Neuronal stem cell (in vitro differentiated cells): ENCODE measurements at regions not wholly inside any gene's neighbourhood (a gene's known extent, or its start where the extent isn't known, plus 50 kb on each side); places are given as distances from the start of the nearest gene placed in this dataset.

ENCODE experiments used
- DNase-seq: peaks from one replicate; pipeline ENCODE4 v3.0.0-alpha.2; 2013; ENCODE audit warnings: low spot score
- H2AFZ ChIP-seq: one replicate; pipeline ENCODE4 v1.6.1; 2013; ENCODE audit warnings: mild to moderate bottlenecking, low read length, inconsistent platforms
- H2AK5ac ChIP-seq: 2 replicates; pipeline ENCODE4 v1.6.1; 2013; ENCODE audit warnings: low read depth, mild to moderate bottlenecking, inconsistent platforms, low read length, moderate library complexity, mixed read lengths
- H2BK120ac ChIP-seq: 2 replicates; pipeline ENCODE4 v1.6.1; 2013; ENCODE audit warnings: low read depth, mild to moderate bottlenecking, inconsistent platforms, low read length, moderate library complexity, mixed read lengths
- H2BK12ac ChIP-seq: one replicate; pipeline ENCODE4 v1.6.1; 2013; ENCODE audit warnings: low read length, inconsistent platforms
- H2BK15ac ChIP-seq: 2 replicates; pipeline ENCODE4 v1.6.1; 2013; ENCODE audit warnings: mild to moderate bottlenecking, low read length, inconsistent platforms, mixed read lengths
- H2BK5ac ChIP-seq: one replicate; pipeline ENCODE4 v1.6.1; 2013; ENCODE audit warnings: inconsistent platforms, mild to moderate bottlenecking, low read length, moderate library complexity
- H3K14ac ChIP-seq: one replicate; pipeline ENCODE4 v1.6.1; 2013; ENCODE audit warnings: low read length, inconsistent platforms
- H3K18ac ChIP-seq: 2 replicates; pipeline ENCODE4 v1.6.1; 2013; ENCODE audit warnings: low read length, inconsistent platforms
- H3K23ac ChIP-seq: 2 replicates; pipeline ENCODE4 v1.6.1; 2013; ENCODE audit warnings: low read depth, mild to moderate bottlenecking, mixed read lengths, low read length, inconsistent platforms; ENCODE audit not compliant: poor library complexity
- H3K27ac ChIP-seq: replicated peaks from 3 replicates; pipeline ENCODE4 v1.5.1; 2013; ENCODE audit warnings: low read length, inconsistent platforms
- H3K27me3 ChIP-seq, 3 experiments: 2 replicates each; pipeline ENCODE4 v1.6.1; 2013; ENCODE audit warnings: low read length in 3 of 3, mild to moderate bottlenecking in 2 of 3, inconsistent platforms in 1 of 3, low read depth in 1 of 3, mixed read lengths in 1 of 3, moderate library complexity in 1 of 3; ENCODE audit not compliant: control insufficient read depth in 3 of 3, insufficient read depth in 3 of 3
- H3K36me3 ChIP-seq, 2 donors: replicated peaks in 1 of 2; 2 replicates each; pipeline ENCODE4 v1.6.1; 2013; ENCODE audit warnings: low read length in 2 of 2; ENCODE audit not compliant: control insufficient read depth in 2 of 2, insufficient read depth in 2 of 2
- H3K4ac ChIP-seq: 2 replicates; pipeline ENCODE4 v1.6.1; 2013; ENCODE audit warnings: inconsistent platforms, mild to moderate bottlenecking, low read length, moderate library complexity
- H3K4me1 ChIP-seq, 2 donors: 1 replicate in 1 of 2; 2 replicates in 1 of 2; pipeline ENCODE4 v1.6.1; 2013; ENCODE audit warnings: low read length in 2 of 2, low read depth in 1 of 2; ENCODE audit not compliant: control insufficient read depth in 2 of 2, insufficient read depth in 1 of 2
- H3K4me2 ChIP-seq: one replicate; pipeline ENCODE4 v1.6.1; 2013; ENCODE audit warnings: mild to moderate bottlenecking, low read length, inconsistent platforms; ENCODE audit not compliant: insufficient read depth, poor library complexity, severe bottlenecking
- H3K4me3 ChIP-seq, 2 donors: 2 replicates each; pipeline ENCODE4 v1.5.1; 2013; ENCODE audit warnings: low read length in 2 of 2, mild to moderate bottlenecking in 2 of 2, inconsistent platforms in 1 of 2, moderate library complexity in 1 of 2
- H3K79me1 ChIP-seq: one replicate; pipeline ENCODE4 v1.6.1; 2013; ENCODE audit warnings: low read depth, mild to moderate bottlenecking, inconsistent platforms, low read length, moderate library complexity
- H3K9ac ChIP-seq: one replicate; pipeline ENCODE4 v1.6.1; 2013; ENCODE audit warnings: mild to moderate bottlenecking, low read depth, low read length, inconsistent platforms; ENCODE audit not compliant: poor library complexity
- H3K9me3 ChIP-seq, 2 donors: replicated peaks in 1 of 2; 2 replicates each; pipeline versions ENCODE3 to v1.6.1; 2013; ENCODE audit warnings: low read length in 2 of 2, mild to moderate bottlenecking in 2 of 2, inconsistent platforms in 1 of 2, low read depth in 1 of 2, mixed read lengths in 1 of 2, moderate library complexity in 1 of 2; ENCODE audit not compliant: control insufficient read depth in 2 of 2, insufficient read depth in 1 of 2
- H4K8ac ChIP-seq: one replicate; pipeline ENCODE4 v1.6.1; 2013; ENCODE audit warnings: low read depth, mild to moderate bottlenecking, inconsistent platforms, low read length, moderate library complexity
- H4K91ac ChIP-seq: one replicate; pipeline ENCODE4 v1.6.1; 2013; ENCODE audit warnings: low read length, low read depth, mild to moderate bottlenecking, inconsistent platforms; ENCODE audit not compliant: poor library complexity
- WGBS, 2 donors: extraction: QIAGEN DNeasy Blood & Tissue Kit; methylation state at CpG; one replicate each; pipeline ENCODE4 v1.1.7; 2013; ENCODE audit warnings: missing lambda C conversion rate in 2 of 2, mixed read lengths in 1 of 2; ENCODE audit not compliant: insufficient read length in 2 of 2, insufficient replicate concordance in 1 of 2; ENCODE audit errors: extremely low coverage in 2 of 2; 5-methylcytosine and 5-hydroxymethylcytosine counted together

- Histone ChIP-seq H3K36me3 (no peaks in the 10 kb centered on the region), H3K23ac (no peak overlapping the region), H3K4ac (no peak overlapping the region), H3K4me2 (no peak overlapping the region), H3K4me1 (no peaks in the 10 kb centered on the region), H2AK5ac (no peak overlapping the region), H3K18ac (no peak overlapping the region), H3K27ac (no peak overlapping the region), H2BK15ac (no peak overlapping the region), H3K4me3 (no peak overlapping the region), H3K79me1 (no peaks in the 10 kb centered on the region), H3K14ac (no peak overlapping the region), H3K27me3 (no peaks in the 10 kb centered on the region), H3K9me3 (no peaks in the 10 kb centered on the region), H2BK5ac (no peak overlapping the region), H3K9ac (no peak overlapping the region), H2AFZ (no peak overlapping the region), H2BK120ac (no peak overlapping the region), H4K91ac (no peak overlapping the region), H4K8ac (no peak overlapping the region), H2BK12ac (no peak overlapping the region)
- no peak for DNase-seq
Observed at GRCh38 chr3:24707936-24708335, 213.3 kb upstream of the THRB start.

- Histone ChIP-seq H2BK15ac (no peak overlapping the region), H2AK5ac (no peak overlapping the region), H3K4me1 (no peaks in the 10 kb centered on the region), H3K36me3 (no peaks in the 10 kb centered on the region), H3K27ac (no peak overlapping the region), H3K79me1 (no peaks in the 10 kb centered on the region), H3K4ac (no peak overlapping the region), H3K4me2 (no peak overlapping the region), H2AFZ (no peak overlapping the region), H3K9me3 (no peaks in the 10 kb centered on the region), H3K23ac (no peak overlapping the region), H3K27me3 (no peaks in the 10 kb centered on the region), H3K18ac (no peak overlapping the region), H3K14ac (no peak overlapping the region), H4K91ac (no peak overlapping the region), H3K4me3 (no peak overlapping the region), H2BK5ac (no peak overlapping the region), H4K8ac (no peak overlapping the region), H2BK120ac (no peak overlapping the region), H3K9ac (no peak overlapping the region), H2BK12ac (no peak overlapping the region)
- WGBS, 2 donors, result no CpG with 5 or more reads among the region's 1 CpG
- no peak for DNase-seq
Observed at GRCh38 chr3:24709956-24710355, 215.3 kb upstream of the THRB start.

- Histone ChIP-seq H3K79me1 (no peaks in the 10 kb centered on the region), H3K4ac (no peak overlapping the region), H2BK15ac (no peak overlapping the region), H3K14ac (no peak overlapping the region), H2BK120ac (no peak overlapping the region), H3K18ac (no peak overlapping the region), H4K8ac (no peak overlapping the region), H3K4me2 (no peak overlapping the region), H3K27ac (no peak overlapping the region), H2BK5ac (no peak overlapping the region), H2BK12ac (no peak overlapping the region), H3K9ac (no peak overlapping the region), H3K27me3 (no peaks in the 10 kb centered on the region), H3K4me1 (no peaks in the 10 kb centered on the region), H3K36me3 (no peaks in the 10 kb centered on the region), H3K4me3 (no peak overlapping the region), H2AFZ (no peak overlapping the region), H3K23ac (no peak overlapping the region), H4K91ac (no peak overlapping the region), H2AK5ac (no peak overlapping the region), H3K9me3 (no peaks in the 10 kb centered on the region)
- WGBS, 2 donors, result no CpG with 5 or more reads among the region's 2 CpGs
- DNase-seq, result no peak
Observed at GRCh38 chr3:24713516-24713915, 218.9 kb upstream of the THRB start.

GRCh38 chr3:24714436-24714835, 219.8 kb upstream of the THRB start:
- Histone ChIP-seq H3K14ac (no peak overlapping the region), H2AK5ac (no peak overlapping the region), H2AFZ (no peak overlapping the region), H2BK5ac (no peak overlapping the region), H3K27me3 (no peaks in the 10 kb centered on the region), H3K4me1 (no peaks in the 10 kb centered on the region), H3K9ac (no peak overlapping the region), H3K36me3 (no peaks in the 10 kb centered on the region), H3K23ac (no peak overlapping the region), H3K27ac (no peak overlapping the region), H2BK12ac (no peak overlapping the region), H4K91ac (no peak overlapping the region), H2BK120ac (no peak overlapping the region), H3K79me1 (no peaks in the 10 kb centered on the region), H3K4me3 (no peak overlapping the region), H3K9me3 (no peaks in the 10 kb centered on the region), H2BK15ac (no peak overlapping the region), H4K8ac (no peak overlapping the region), H3K4ac (no peak overlapping the region), H3K4me2 (no peak overlapping the region), H3K18ac (no peak overlapping the region)
- DNase-seq, result no peak
